Fibroblast of lung (primary cell): ENCODE measurements at regions not wholly inside any gene's neighbourhood (a gene's known extent, or its start where the extent isn't known, plus 50 kb on each side); places are given as distances from the start of the nearest gene placed in this dataset.

Experiments
- DNase-seq, 2 donors: peaks; one replicate each; pipeline versions ENCODE4 v3.0.0 to v3.0.0-alpha.2; 2010; ENCODE audit warnings: low read depth in 2 of 2
- H2AFZ ChIP-seq: 2 replicates; pipeline ENCODE4 v1.5.1; 2012; ENCODE audit warnings: low read length, control low read depth, inconsistent platforms
- H3K27ac ChIP-seq: 2 replicates; pipeline ENCODE4 v1.5.1; 2011; ENCODE audit warnings: low read length, control low read depth; ENCODE audit not compliant: insufficient read depth
- H3K27me3 ChIP-seq: 2 replicates; pipeline ENCODE4 v1.5.1; 2011; ENCODE audit warnings: mild to moderate bottlenecking, low read length; ENCODE audit not compliant: control insufficient read depth, insufficient read depth
- H3K36me3 ChIP-seq: 2 replicates; pipeline ENCODE4 v1.5.1; 2011; ENCODE audit warnings: low read length; ENCODE audit not compliant: control insufficient read depth, insufficient read depth
- H3K4me1 ChIP-seq: 2 replicates; pipeline ENCODE4 v1.5.1; 2011; ENCODE audit warnings: low read length; ENCODE audit not compliant: control insufficient read depth, insufficient read depth; ENCODE audit errors: extremely low read depth
- H3K4me2 ChIP-seq: 2 replicates; pipeline ENCODE4 v1.5.1; 2011; ENCODE audit warnings: low read length, control low read depth; ENCODE audit not compliant: insufficient read depth; ENCODE audit errors: extremely low read depth
- H3K4me3 ChIP-seq, 4 experiments: fragments of 200-600 bp in 1 of 4; sonication (generic) in 1 of 4; replicated peaks in 1 of 4; 2 replicates each; pipeline ENCODE4 v1.5.1; 2011 to 2016; ENCODE audit warnings: low read length in 4 of 4, low read depth in 3 of 4, mild to moderate bottlenecking in 3 of 4, control low read depth in 2 of 4, inconsistent platforms in 1 of 4, mixed read lengths in 1 of 4; ENCODE audit not compliant: insufficient read depth in 1 of 4; ENCODE audit errors: control extremely low read depth in 1 of 4
- H3K79me2 ChIP-seq: 2 replicates; pipeline ENCODE4 v1.5.1; 2012; ENCODE audit warnings: mild to moderate bottlenecking, low read length, inconsistent platforms; ENCODE audit not compliant: control insufficient read depth, insufficient read depth
- H3K9ac ChIP-seq: 2 replicates; pipeline ENCODE4 v1.5.1; 2011; ENCODE audit warnings: mild to moderate bottlenecking, low read length, control low read depth; ENCODE audit not compliant: insufficient read depth
- H3K9me3 ChIP-seq: 2 replicates; pipeline ENCODE4 v1.5.1; 2012; ENCODE audit warnings: low read depth, low read length; ENCODE audit not compliant: control insufficient read depth, insufficient read depth
- H4K20me1 ChIP-seq: 2 replicates; pipeline ENCODE4 v1.5.1; 2011; ENCODE audit warnings: low read length; ENCODE audit not compliant: control insufficient read depth, insufficient read depth; ENCODE audit errors: extremely low read depth
- CTCF ChIP-seq, 2 donors: IDR thresholded peaks in 1 of 2; conservative IDR thresholded peaks in 1 of 2; 1 replicate in 1 of 2; 2 replicates in 1 of 2; pipeline ENCODE4 v1.5.1; 2011 to 2012; ENCODE audit warnings: low read length in 2 of 2, control low read depth in 1 of 2, inconsistent platforms in 1 of 2, low read depth in 1 of 2, mild to moderate bottlenecking in 1 of 2
- EZH2 ChIP-seq: IDR thresholded peaks from 2 replicates; pipeline ENCODE4 v1.5.1; 2012; ENCODE audit warnings: low read length, control low read depth, mild to moderate bottlenecking; ENCODE audit errors: missing control alignments

GRCh38 chr5:104223885-104224773, 661.5 kb upstream of the NUDT12 start:
- H3K9ac ChIP-seq, result no peak overlapping the region
- H3K4me3 ChIP-seq, result no peak overlapping the region
- no peaks in the 10 kb centered on the region for H4K20me1 ChIP-seq
- H3K4me1 ChIP-seq, result no peaks in the 10 kb centered on the region
- H3K36me3 ChIP-seq, result no peaks in the 10 kb centered on the region
- no peaks in the 10 kb centered on the region for H3K27me3 ChIP-seq
- H3K27ac ChIP-seq, result no peak overlapping the region
- TF ChIP-seq EZH2, result no peak
- TF ChIP-seq CTCF (conservative IDR thresholded peaks at IDR 0.05 in 1 of 2, IDR thresholded peaks at IDR 0.05 in 1 of 2; ENCODE audit: low read depth in 1 of 2, low read length in 2 of 2), result no peak
- no peak overlapping the region for H2AFZ ChIP-seq
- no peaks in the 10 kb centered on the region for H3K79me2 ChIP-seq
- H3K9me3 ChIP-seq, result no peaks in the 10 kb centered on the region
- no peak for DNase-seq
- H3K4me2 ChIP-seq, result no peak overlapping the region

- no peak overlapping the region for H2AFZ ChIP-seq
- H3K4me2 ChIP-seq, result no peak overlapping the region
- H4K20me1 ChIP-seq, result no peaks in the 10 kb centered on the region
- H3K79me2 ChIP-seq, result no peaks in the 10 kb centered on the region
- DNase-seq, result no peak
- no peaks in the 10 kb centered on the region for H3K27me3 ChIP-seq
- no peak overlapping the region for H3K4me3 ChIP-seq
- H3K36me3 ChIP-seq, result no peaks in the 10 kb centered on the region
- TF ChIP-seq EZH2 (no peak), CTCF (conservative IDR thresholded peaks at IDR 0.05 in 1 of 2, IDR thresholded peaks at IDR 0.05 in 1 of 2; ENCODE audit: low read depth in 1 of 2, low read length in 2 of 2) (no peak)
- no peaks in the 10 kb centered on the region for H3K9me3 ChIP-seq
- no peak overlapping the region for H3K27ac ChIP-seq
- no peak overlapping the region for H3K9ac ChIP-seq
- no peaks in the 10 kb centered on the region for H3K4me1 ChIP-seq
These were observed 655.6 kb upstream of the NUDT12 start for GRCh38 chr5:104218200-104218599.

GRCh38 chr5:104213216-104213615, 650.6 kb upstream of the NUDT12 start:
- no peaks in the 10 kb centered on the region for H3K36me3 ChIP-seq
- TF ChIP-seq EZH2, result no peak
- no peak overlapping the region for H2AFZ ChIP-seq
- no peaks in the 10 kb centered on the region for H3K27me3 ChIP-seq
- no peaks in the 10 kb centered on the region for H3K79me2 ChIP-seq
- H3K4me1 ChIP-seq, result no peaks in the 10 kb centered on the region
- no peak overlapping the region for H3K27ac ChIP-seq
- no peak for DNase-seq
- no peaks in the 10 kb centered on the region for H3K9me3 ChIP-seq
- no peaks in the 10 kb centered on the region for H4K20me1 ChIP-seq
- no peak overlapping the region for H3K4me2 ChIP-seq
- no peak overlapping the region for H3K9ac ChIP-seq
- H3K4me3 ChIP-seq, result no peak overlapping the region
